ENCODE measurements at regions not wholly inside any gene's neighbourhood (a gene's known extent, or its start where the extent isn't known, plus 50 kb on each side); places are given as distances from the start of the nearest gene placed in this dataset.
"Not testable (repeated sequence)": the region's sequence is repeated elsewhere in the genome, so short reads cannot be mapped to it uniquely, and the experiment has no call there.

DNA sequence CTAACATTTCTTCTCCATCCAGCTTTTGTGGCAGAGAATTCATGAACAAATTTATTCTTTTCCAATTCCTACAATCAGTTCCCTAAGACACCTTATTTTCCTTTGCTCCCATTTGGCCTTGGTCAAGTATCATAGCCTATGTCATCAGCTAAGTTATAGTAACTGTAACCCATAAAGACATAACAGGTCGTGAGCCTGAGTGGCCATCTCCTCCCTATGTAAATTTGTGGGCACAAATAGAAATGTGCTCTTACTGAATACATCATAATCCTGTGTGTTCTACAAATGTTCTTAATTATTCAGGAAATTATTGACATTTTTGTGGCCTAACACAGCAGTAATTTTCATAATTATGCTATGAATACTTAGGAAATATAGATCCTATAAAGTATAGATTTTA lies 108.9 kb upstream of the ZNF717 start:
- no peak for DNase-seq
- no peak overlapping the region for H3K27ac ChIP-seq
- H3K36me3 ChIP-seq = no peaks in the 10 kb centered on the region
- H3K27me3 ChIP-seq = no peaks in the 10 kb centered on the region
- 58 to 81% methylated on average over 1 of the region's 1 CpG for WGBS, 2 donors
- ATAC-seq (ENCODE audit: low FRiP score in 2 of 2) = no peak
- TF ChIP-seq POLR2A (IDR thresholded peaks at IDR 0.05) (no peak), EP300 (IDR thresholded peaks at IDR 0.05) (no peak)
- no peak overlapping the region for H3K4me3 ChIP-seq
- no peaks in the 10 kb centered on the region for H3K9me3 ChIP-seq
- no peaks in the 10 kb centered on the region for H3K4me1 ChIP-seq

DNA sequence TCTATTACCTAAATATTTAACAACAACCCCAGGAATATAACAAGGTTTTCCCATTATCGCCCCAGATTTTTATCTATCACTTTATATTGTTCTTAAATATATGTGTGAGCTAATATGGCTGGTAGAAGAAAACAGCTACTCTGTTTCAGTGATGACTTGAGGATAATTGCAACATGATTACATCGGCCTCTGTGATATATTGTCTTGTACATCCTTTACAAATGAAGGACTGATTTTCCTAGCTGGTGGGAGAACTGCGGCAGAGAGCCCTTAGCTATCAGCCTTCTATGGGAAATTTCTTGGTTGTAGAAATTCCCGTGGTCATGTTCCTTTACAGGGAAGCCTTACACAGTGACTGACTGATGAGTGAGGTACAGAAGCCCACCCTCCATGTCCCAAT lies 110.9 kb upstream of the ZNF717 start:
- no peak for DNase-seq
- Histone ChIP-seq H3K9me3 (no peaks in the 10 kb centered on the region), H3K4me1 (no peaks in the 10 kb centered on the region), H3K36me3 (no peaks in the 10 kb centered on the region), H3K4me3 (no peak overlapping the region), H3K27ac (no peak overlapping the region), H3K27me3 (no peaks in the 10 kb centered on the region)
- ATAC-seq (ENCODE audit: low FRiP score in 2 of 2) = no peak
- 85 to 88% methylated on average over 4 of the region's 4 CpGs for WGBS, 2 donors
- TF ChIP-seq, protein P1, sequence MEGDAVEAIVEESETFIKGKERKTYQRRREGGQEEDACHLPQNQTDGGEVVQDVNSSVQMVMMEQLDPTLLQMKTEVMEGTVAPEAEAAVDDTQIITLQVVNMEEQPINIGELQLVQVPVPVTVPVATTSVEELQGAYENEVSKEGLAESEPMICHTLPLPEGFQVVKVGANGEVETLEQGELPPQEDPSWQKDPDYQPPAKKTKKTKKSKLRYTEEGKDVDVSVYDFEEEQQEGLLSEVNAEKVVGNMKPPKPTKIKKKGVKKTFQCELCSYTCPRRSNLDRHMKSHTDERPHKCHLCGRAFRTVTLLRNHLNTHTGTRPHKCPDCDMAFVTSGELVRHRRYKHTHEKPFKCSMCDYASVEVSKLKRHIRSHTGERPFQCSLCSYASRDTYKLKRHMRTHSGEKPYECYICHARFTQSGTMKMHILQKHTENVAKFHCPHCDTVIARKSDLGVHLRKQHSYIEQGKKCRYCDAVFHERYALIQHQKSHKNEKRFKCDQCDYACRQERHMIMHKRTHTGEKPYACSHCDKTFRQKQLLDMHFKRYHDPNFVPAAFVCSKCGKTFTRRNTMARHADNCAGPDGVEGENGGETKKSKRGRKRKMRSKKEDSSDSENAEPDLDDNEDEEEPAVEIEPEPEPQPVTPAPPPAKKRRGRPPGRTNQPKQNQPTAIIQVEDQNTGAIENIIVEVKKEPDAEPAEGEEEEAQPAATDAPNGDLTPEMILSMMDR (IDR thresholded peaks at IDR 0.05) = no peak
- TF ChIP-seq EP300 (IDR thresholded peaks at IDR 0.05) (no peak), POLR2AphosphoS5 (IDR thresholded peaks at IDR 0.05) (no peak), POLR2A (IDR thresholded peaks at IDR 0.05) (no peak)

DNA sequence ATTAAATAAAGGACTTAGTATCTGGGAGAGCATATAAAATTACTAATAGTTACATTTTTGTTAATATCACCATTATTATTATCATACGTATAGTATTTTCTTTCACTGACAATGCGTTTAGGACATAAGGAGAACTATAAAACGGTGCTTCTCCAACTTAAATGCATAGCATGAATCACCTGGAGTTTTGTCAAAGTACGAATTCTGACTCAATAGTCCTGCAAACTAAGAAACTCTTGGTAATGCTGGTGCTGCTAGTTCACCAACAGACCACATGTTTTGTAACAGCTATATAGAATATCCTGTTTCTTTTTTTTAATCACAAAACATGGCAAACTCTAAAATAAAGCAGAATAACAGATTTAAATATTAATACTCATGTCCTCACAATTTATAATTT lies 116.1 kb upstream of the ZNF717 start:
- H3K4me1 ChIP-seq; ATAC-seq (ENCODE audit: low FRiP score in 2 of 2); H3K27ac ChIP-seq; H3K27me3 ChIP-seq; DNase-seq; H3K9me3 ChIP-seq; H3K4me3 ChIP-seq; H3K36me3 ChIP-seq: not testable (repeated sequence)
- WGBS, 2 donors = 83 to 85% methylated on average over 4 of the region's 4 CpGs

DNA sequence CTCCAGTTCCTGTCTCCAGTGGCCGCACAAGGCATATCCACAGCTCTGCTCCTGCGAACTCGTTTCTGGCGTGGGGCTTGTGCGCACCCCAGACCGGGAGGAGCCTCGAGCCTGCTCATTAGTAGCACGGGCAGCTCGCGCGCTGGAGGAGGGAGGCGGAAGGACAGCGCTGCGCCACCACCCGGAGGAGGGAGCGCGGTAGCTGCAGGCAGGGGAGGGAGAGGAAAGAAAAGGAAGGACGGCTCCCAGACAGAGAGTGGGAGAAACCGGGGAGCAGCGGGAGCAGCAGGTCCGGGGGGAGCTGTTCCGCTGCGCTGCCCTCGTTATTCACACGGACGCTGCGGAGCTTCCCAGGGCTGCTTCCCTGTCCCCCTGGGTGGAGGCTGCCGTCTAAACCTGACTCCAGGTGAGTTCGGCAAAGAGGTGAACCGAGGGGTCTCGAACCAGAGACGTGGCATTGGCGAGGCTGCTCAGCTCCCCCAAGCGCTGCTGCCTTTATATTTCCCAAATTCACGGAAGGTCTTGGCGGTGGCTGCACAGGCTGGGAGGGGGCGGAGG lies 121.3 kb upstream of the ZNF717 start:
- no peak overlapping the region for H3K27ac ChIP-seq
- H3K4me1 ChIP-seq = peaks cover 0 to 5% (median 0%) of the 10 kb centered on the region in 4 donors
- ATAC-seq (ENCODE audit: low FRiP score in 2 of 2) = peak; percentile 49 to 80
- peak overlapping the region in 3 of 4 donors; percentile 22 to 41 (median 23) for H3K4me3 ChIP-seq
- H3K36me3 ChIP-seq = no peaks in the 10 kb centered on the region
- 2 to 6% methylated on average over 21 to 37 of the region's 37 CpGs for WGBS, 2 donors
- no peaks in the 10 kb centered on the region for H3K9me3 ChIP-seq
- TF ChIP-seq EP300 (IDR thresholded peaks at IDR 0.05) (no peak), POLR2A (IDR thresholded peaks at IDR 0.05) (no peak), POLR2AphosphoS5 (IDR thresholded peaks at IDR 0.05) (no peak)
- TF ChIP-seq, protein P1 (IDR thresholded peaks at IDR 0.05) = no peak
- H3K27me3 ChIP-seq = no peaks in the 10 kb centered on the region
- DNase-seq = peak in 1 of 2 donors; percentile 78

DNA sequence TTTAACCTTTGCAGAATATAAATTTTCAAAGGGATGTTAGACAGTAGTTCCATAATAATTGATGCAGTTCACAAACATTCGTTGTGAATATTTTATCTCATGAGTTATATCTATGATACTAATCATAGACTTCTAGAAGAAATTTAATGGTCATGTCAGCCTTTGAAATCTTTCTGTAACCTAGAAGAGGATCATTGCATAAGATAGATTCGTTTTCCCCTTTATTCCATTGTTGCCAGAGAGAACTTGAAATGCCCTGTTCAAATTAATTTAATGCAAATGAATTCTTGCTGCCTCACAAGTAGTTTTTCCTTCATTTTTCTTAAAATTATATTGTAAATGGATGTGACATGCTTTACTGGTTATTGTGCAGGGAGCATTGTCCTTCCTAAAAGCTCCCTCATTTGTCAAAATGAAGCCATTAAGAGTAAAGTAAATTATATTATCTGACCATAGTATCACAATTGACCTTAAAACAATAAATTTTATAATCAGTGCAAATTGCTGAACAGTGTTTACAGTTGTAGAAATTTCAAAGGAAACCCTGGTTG lies 128.5 kb upstream of the ZNF717 start:
- H3K4me3 ChIP-seq = no peak overlapping the region
- H3K9me3 ChIP-seq = no peaks in the 10 kb centered on the region
- H3K36me3 ChIP-seq = no peaks in the 10 kb centered on the region
- DNase-seq (no peak), ATAC-seq (ENCODE audit: low FRiP score in 2 of 2) (no peak)
- 40 to 51% methylated on average over 2 of the region's 2 CpGs for WGBS, 2 donors
- no peaks in the 10 kb centered on the region for H3K27me3 ChIP-seq
- no peaks in the 10 kb centered on the region for H3K4me1 ChIP-seq
- TF ChIP-seq POLR2A (IDR thresholded peaks at IDR 0.05) (no peak), EP300 (IDR thresholded peaks at IDR 0.05) (no peak), POLR2AphosphoS5 (IDR thresholded peaks at IDR 0.05) (no peak)
- TF ChIP-seq, protein P1 (IDR thresholded peaks at IDR 0.05) = no peak
- H3K27ac ChIP-seq = no peak overlapping the region

DNA sequence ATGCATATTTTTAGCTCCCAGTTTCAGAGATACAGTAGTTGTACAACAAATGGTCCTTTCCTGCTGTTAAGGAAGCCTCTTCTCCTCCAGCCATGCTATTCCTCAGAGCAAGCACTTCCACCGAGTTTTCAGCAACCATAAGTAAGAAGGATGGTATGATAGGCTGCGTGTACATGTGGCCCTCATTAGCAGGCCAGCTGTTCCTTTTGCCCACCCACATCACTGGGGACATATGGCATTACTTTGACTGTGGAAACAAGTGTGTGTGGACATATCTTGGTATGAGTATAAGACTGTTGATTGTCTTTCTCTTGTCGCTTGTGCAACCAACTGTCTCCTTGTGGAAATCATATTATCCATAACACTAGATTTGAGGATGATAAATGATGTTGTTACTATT lies 129.4 kb upstream of the ZNF717 start:
- DNase-seq; ATAC-seq (ENCODE audit: low FRiP score in 2 of 2); H3K4me1 ChIP-seq; H3K9me3 ChIP-seq; H3K27me3 ChIP-seq; H3K4me3 ChIP-seq; H3K27ac ChIP-seq; H3K36me3 ChIP-seq: not testable (repeated sequence)
- WGBS, 2 donors = 73 to 78% methylated on average over 3 of the region's 3 CpGs
